H9 (cell line): ENCODE measurements at regions not wholly inside any gene's neighbourhood (a gene's known extent, or its start where the extent isn't known, plus 50 kb on each side); places are given as distances from the start of the nearest gene placed in this dataset.

ENCODE experiments used
- DNase-seq: peaks from one replicate; pipeline ENCODE4 v3.0.0-alpha.2; 2017
- H2AFZ ChIP-seq: one replicate; pipeline ENCODE4 v1.6.1; 2013; ENCODE audit warnings: mild to moderate bottlenecking, low read length, control low read depth, moderate library complexity
- H2AK5ac ChIP-seq: 2 replicates; pipeline ENCODE4 v1.6.1; 2013; ENCODE audit warnings: low read length, control low read depth, mixed read lengths; ENCODE audit not compliant: insufficient read length
- H2BK120ac ChIP-seq: one replicate; pipeline ENCODE4 v1.6.1; 2013; ENCODE audit warnings: low read depth, mild to moderate bottlenecking, low read length, control low read depth, inconsistent platforms; ENCODE audit not compliant: poor library complexity, severe bottlenecking
- H2BK12ac ChIP-seq: 2 replicates; pipeline ENCODE4 v1.6.1; 2013; ENCODE audit warnings: low read length, control low read depth, mixed read lengths, low read depth; ENCODE audit not compliant: insufficient read length
- H2BK15ac ChIP-seq: 2 replicates; pipeline ENCODE4 v1.6.1; 2013; ENCODE audit warnings: low read depth, low read length, control low read depth
- H2BK20ac ChIP-seq: one replicate; pipeline ENCODE4 v1.6.1; 2013; ENCODE audit warnings: low read depth, mild to moderate bottlenecking, low read length, control low read depth, inconsistent platforms; ENCODE audit not compliant: poor library complexity, severe bottlenecking
- H2BK5ac ChIP-seq: 2 replicates; pipeline ENCODE4 v1.6.1; 2013; ENCODE audit warnings: low read length, control low read depth, mixed read lengths; ENCODE audit not compliant: insufficient read length
- H3K14ac ChIP-seq: 2 replicates; pipeline ENCODE4 v1.6.1; 2013; ENCODE audit warnings: low read length, control low read depth; ENCODE audit not compliant: insufficient read depth
- H3K18ac ChIP-seq: 2 replicates; pipeline ENCODE4 v1.6.1; 2013; ENCODE audit warnings: low read depth, mild to moderate bottlenecking, mixed read lengths, low read length, control low read depth; ENCODE audit not compliant: insufficient read length
- H3K23ac ChIP-seq: 2 replicates; pipeline ENCODE4 v1.6.1; 2013; ENCODE audit warnings: low read length, control low read depth, mixed read lengths, low read depth; ENCODE audit not compliant: insufficient read length
- H3K23me2 ChIP-seq: 2 replicates; pipeline ENCODE4 v1.6.1; 2013; ENCODE audit warnings: low read depth, mild to moderate bottlenecking, mixed read lengths, low read length, control low read depth; ENCODE audit not compliant: insufficient read length, poor library complexity, severe bottlenecking
- H3K27ac ChIP-seq: 2 replicates; pipeline ENCODE4 v1.5.1; 2013; ENCODE audit warnings: low read length, control low read depth, mixed read lengths, low read depth; ENCODE audit not compliant: insufficient read length
- H3K27me3 ChIP-seq: 2 replicates; pipeline ENCODE4 v1.6.1; 2013; ENCODE audit warnings: low read length, control low read depth, inconsistent platforms; ENCODE audit not compliant: insufficient read depth
- H3K4ac ChIP-seq: 2 replicates; pipeline ENCODE4 v1.6.1; 2013; ENCODE audit warnings: low read depth, mild to moderate bottlenecking, control low read depth, inconsistent platforms, low read length, moderate library complexity
- H3K4me1 ChIP-seq: 2 replicates; pipeline ENCODE4 v1.6.1; 2013; ENCODE audit warnings: low read length, control low read depth, inconsistent platforms; ENCODE audit not compliant: insufficient read depth
- H3K4me2 ChIP-seq: 2 replicates; pipeline ENCODE4 v1.6.1; 2013; ENCODE audit warnings: low read length, control low read depth, mixed read lengths; ENCODE audit not compliant: insufficient read length, insufficient read depth
- H3K56ac ChIP-seq: 2 replicates; pipeline ENCODE4 v1.6.1; 2013; ENCODE audit warnings: low read depth, mild to moderate bottlenecking, mixed read lengths, low read length, control low read depth; ENCODE audit not compliant: insufficient read length
- H3K79me1 ChIP-seq: 2 replicates; pipeline ENCODE4 v1.6.1; 2013; ENCODE audit warnings: low read depth, mild to moderate bottlenecking, moderate library complexity, low read length, control low read depth, inconsistent platforms; ENCODE audit not compliant: insufficient read depth, poor library complexity, severe bottlenecking
- H3K79me2 ChIP-seq: 2 replicates; pipeline ENCODE4 v1.6.1; 2013; ENCODE audit warnings: low read length, control low read depth, inconsistent platforms; ENCODE audit not compliant: insufficient read depth
- H3K9ac ChIP-seq: 2 replicates; pipeline ENCODE4 v1.6.1; 2013; ENCODE audit warnings: low read length, control low read depth, mixed read lengths; ENCODE audit not compliant: insufficient read length; ENCODE audit errors: extremely low read depth
- H3K9me3 ChIP-seq: one replicate; pipeline ENCODE4 v1.6.1; 2013; ENCODE audit warnings: low read depth, low read length, inconsistent platforms; ENCODE audit not compliant: control insufficient read depth
- H3T11ph ChIP-seq: one replicate; pipeline ENCODE4 v1.6.1; 2013; ENCODE audit warnings: mild to moderate bottlenecking, low read length, control low read depth, inconsistent platforms
- H4K20me1 ChIP-seq: one replicate; pipeline ENCODE4 v1.6.1; 2013; ENCODE audit not compliant: control insufficient read depth, insufficient read length, insufficient read depth
- H4K5ac ChIP-seq: 2 replicates; pipeline ENCODE4 v1.6.1; 2013; ENCODE audit warnings: low read depth, mild to moderate bottlenecking, mixed read lengths, low read length, control low read depth; ENCODE audit not compliant: insufficient read length
- H4K8ac ChIP-seq: replicated peaks from 2 replicates; pipeline ENCODE4 v1.6.1; 2013; ENCODE audit warnings: low read length, control low read depth, mixed read lengths, low read depth; ENCODE audit not compliant: insufficient read length
- H4K91ac ChIP-seq: 2 replicates; pipeline ENCODE4 v1.6.1; 2013; ENCODE audit warnings: low read depth, mild to moderate bottlenecking, moderate library complexity, mixed read lengths, low read length, control low read depth; ENCODE audit not compliant: insufficient read length
- H3K27ac Mint-ChIP-seq, 3 experiments: 2 replicates in 2 of 3; 3 replicates in 1 of 3; pipeline ENCODE4 v1.8.0; 2020 to 2021; ENCODE audit warnings: mixed read lengths in 3 of 3, mild to moderate bottlenecking in 1 of 3, moderate library complexity in 1 of 3
- H3K27me3 Mint-ChIP-seq: 2 replicates; pipeline ENCODE4 v1.8.0; 2021; ENCODE audit warnings: low read depth, mild to moderate bottlenecking, moderate library complexity, mixed read lengths
- H3K36me3 Mint-ChIP-seq, 3 experiments: 2 replicates in 2 of 3; 3 replicates in 1 of 3; pipeline ENCODE4 v1.8.0; 2020 to 2021; ENCODE audit warnings: low read depth in 3 of 3, mixed read lengths in 3 of 3; ENCODE audit not compliant: insufficient read depth in 1 of 3
- H3K4me1 Mint-ChIP-seq, 2 experiments: 2 replicates each; pipeline ENCODE4 v1.8.0; 2020; ENCODE audit warnings: mixed read lengths in 2 of 2
- H3K4me3 Mint-ChIP-seq, 2 experiments: 2 replicates in 1 of 2; 3 replicates in 1 of 2; pipeline ENCODE4 v1.8.0; 2020 to 2021; ENCODE audit warnings: mild to moderate bottlenecking in 2 of 2, mixed read lengths in 2 of 2, moderate library complexity in 1 of 2
- H3K9me3 Mint-ChIP-seq, 2 experiments: 2 replicates in 1 of 2; 3 replicates in 1 of 2; pipeline ENCODE4 v1.8.0; 2020; ENCODE audit warnings: mild to moderate bottlenecking in 2 of 2, mixed read lengths in 2 of 2, moderate library complexity in 1 of 2
- WGBS: extraction: QIAGEN DNeasy Blood & Tissue Kit; methylation state at CpG from one replicate; pipeline ENCODE4 v1.1.7; 2013; ENCODE audit warnings: missing lambda C conversion rate, low lambda C conversion rate, mixed read lengths; ENCODE audit not compliant: insufficient read length; ENCODE audit errors: extremely low coverage; 5-methylcytosine and 5-hydroxymethylcytosine counted together
- TF ChIP-seq, protein P1 (sequence below): fragments of 200-600 bp; sonication (generic); conservative IDR thresholded peaks from 3 replicates; pipeline ENCODE4 v1.8.0; 2021; ENCODE audit warnings: antibody characterized with exemption, mild to moderate bottlenecking

DNA sequence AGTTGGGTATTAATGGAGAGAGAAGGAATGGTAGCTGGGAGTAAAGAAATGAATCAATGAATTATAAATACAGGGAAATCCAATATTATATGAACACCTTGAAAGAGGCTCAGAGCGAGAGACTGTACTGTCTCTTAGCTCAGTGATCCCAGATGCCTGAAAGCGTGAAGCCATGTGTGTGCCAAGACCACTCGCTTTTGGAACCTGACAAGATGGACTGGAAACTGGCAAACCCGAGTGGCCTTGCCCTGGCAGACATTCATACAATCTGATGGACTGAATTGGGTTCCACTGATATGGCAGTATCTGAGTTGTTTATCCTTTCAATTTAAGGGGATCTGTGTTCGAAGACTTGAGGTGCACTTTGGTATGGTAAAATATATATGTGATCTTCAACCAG, 170.3 kb downstream of the ERCC6L2 start:
- Mint-ChIP-seq H3K4me1 (peaks cover 26 to 46% of the 10 kb centered on the region in 2 experiments), H3K27me3 (peaks cover 54% of the 10 kb centered on the region), H3K4me3 (no peak overlapping the region), H3K36me3 (no peaks in the 10 kb centered on the region; a peak in 2 of 7 replicates), H3K27ac (no peak overlapping the region), H3K9me3 (no peaks in the 10 kb centered on the region)
- TF ChIP-seq, protein P1, sequence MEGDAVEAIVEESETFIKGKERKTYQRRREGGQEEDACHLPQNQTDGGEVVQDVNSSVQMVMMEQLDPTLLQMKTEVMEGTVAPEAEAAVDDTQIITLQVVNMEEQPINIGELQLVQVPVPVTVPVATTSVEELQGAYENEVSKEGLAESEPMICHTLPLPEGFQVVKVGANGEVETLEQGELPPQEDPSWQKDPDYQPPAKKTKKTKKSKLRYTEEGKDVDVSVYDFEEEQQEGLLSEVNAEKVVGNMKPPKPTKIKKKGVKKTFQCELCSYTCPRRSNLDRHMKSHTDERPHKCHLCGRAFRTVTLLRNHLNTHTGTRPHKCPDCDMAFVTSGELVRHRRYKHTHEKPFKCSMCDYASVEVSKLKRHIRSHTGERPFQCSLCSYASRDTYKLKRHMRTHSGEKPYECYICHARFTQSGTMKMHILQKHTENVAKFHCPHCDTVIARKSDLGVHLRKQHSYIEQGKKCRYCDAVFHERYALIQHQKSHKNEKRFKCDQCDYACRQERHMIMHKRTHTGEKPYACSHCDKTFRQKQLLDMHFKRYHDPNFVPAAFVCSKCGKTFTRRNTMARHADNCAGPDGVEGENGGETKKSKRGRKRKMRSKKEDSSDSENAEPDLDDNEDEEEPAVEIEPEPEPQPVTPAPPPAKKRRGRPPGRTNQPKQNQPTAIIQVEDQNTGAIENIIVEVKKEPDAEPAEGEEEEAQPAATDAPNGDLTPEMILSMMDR = no peak
- H4K8ac ChIP-seq = no peak overlapping the region
- no peaks in the 10 kb centered on the region for H3K9me3 ChIP-seq
- H3K18ac ChIP-seq = no peak overlapping the region
- H3K9ac ChIP-seq = no peak overlapping the region
- no peaks in the 10 kb centered on the region for H3K27me3 ChIP-seq
- H2BK20ac ChIP-seq = no peak overlapping the region
- H2BK120ac ChIP-seq = no peak overlapping the region
- H3K79me1 ChIP-seq = no peaks in the 10 kb centered on the region
- H3K4me1 ChIP-seq = peaks cover 2% of the 10 kb centered on the region; the same call in 1 of the 2 replicates
- no peak overlapping the region for H3K4ac ChIP-seq
- no peak overlapping the region for H3T11ph ChIP-seq
- no peak overlapping the region for H3K14ac ChIP-seq
- H3K79me2 ChIP-seq = no peaks in the 10 kb centered on the region
- H2AFZ ChIP-seq = no peak overlapping the region
- H3K23me2 ChIP-seq = no peaks in the 10 kb centered on the region
- WGBS = no CpG with 5 or more reads among the region's 5 CpGs
- H2BK15ac ChIP-seq = no peak overlapping the region
- no peak overlapping the region for H3K23ac ChIP-seq
- H4K20me1 ChIP-seq = no peaks in the 10 kb centered on the region
- no peak overlapping the region for H3K27ac ChIP-seq
- H4K5ac ChIP-seq = no peak overlapping the region
- H2BK12ac ChIP-seq = no peak overlapping the region
- DNase-seq = no peak
- H2AK5ac ChIP-seq = no peak overlapping the region
- H4K91ac ChIP-seq = no peak overlapping the region
- H3K4me2 ChIP-seq = no peak overlapping the region
- no peak overlapping the region for H2BK5ac ChIP-seq
- no peak overlapping the region for H3K56ac ChIP-seq
